Choroid plexus epithelial cell (primary cell): ENCODE measurements at regions not wholly inside any gene's neighbourhood (a gene's known extent, or its start where the extent isn't known, plus 50 kb on each side); places are given as distances from the start of the nearest gene placed in this dataset.

Experiments used
- DNase-seq: peaks from one replicate; pipeline ENCODE4 v3.0.0-alpha.2; 2010; ENCODE audit warnings: low read depth
- H3K4me3 ChIP-seq: 2 replicates; pipeline ENCODE4 v1.5.1; 2011; ENCODE audit warnings: low read depth, mild to moderate bottlenecking, control low read depth, low read length, moderate library complexity
- CTCF ChIP-seq: conservative IDR thresholded peaks from 2 replicates; pipeline ENCODE4 v1.5.1; 2011; ENCODE audit warnings: low read depth, mild to moderate bottlenecking, control low read depth, inconsistent platforms, low read length, moderate library complexity

DNA sequence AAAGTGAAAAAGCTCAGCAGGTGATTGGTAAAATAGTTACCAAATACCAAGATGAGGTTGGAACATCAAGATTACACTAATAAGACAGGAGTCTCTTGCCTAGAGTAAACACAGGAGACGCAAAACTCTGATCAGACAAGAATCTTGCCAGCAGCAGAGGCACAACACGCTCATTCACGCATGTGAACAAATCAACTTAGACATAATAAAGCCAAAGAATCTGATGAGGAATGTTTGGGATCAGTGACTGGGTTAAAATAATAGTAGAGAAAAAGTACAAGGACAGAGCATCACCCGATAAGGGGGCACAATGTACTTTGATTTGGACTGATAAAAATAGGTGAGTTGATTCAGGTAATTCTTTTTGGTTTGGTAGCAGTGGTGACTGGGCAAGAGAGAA is 159.5 kb upstream of the GRIP1 start:
- no peak for DNase-seq
- no peak overlapping the region for H3K4me3 ChIP-seq
- TF ChIP-seq CTCF: no peak

GRCh38 chr12:66848967-66849366 is 170.1 kb upstream of the GRIP1 start:
- DNase-seq: peak; percentile 8
- no peak overlapping the region for H3K4me3 ChIP-seq
- no peak for TF ChIP-seq CTCF

- no peak for DNase-seq
- H3K4me3 ChIP-seq: no peak overlapping the region
Observed at GRCh38 chr12:66851134-66851533, 172.3 kb upstream of the GRIP1 start.

DNA sequence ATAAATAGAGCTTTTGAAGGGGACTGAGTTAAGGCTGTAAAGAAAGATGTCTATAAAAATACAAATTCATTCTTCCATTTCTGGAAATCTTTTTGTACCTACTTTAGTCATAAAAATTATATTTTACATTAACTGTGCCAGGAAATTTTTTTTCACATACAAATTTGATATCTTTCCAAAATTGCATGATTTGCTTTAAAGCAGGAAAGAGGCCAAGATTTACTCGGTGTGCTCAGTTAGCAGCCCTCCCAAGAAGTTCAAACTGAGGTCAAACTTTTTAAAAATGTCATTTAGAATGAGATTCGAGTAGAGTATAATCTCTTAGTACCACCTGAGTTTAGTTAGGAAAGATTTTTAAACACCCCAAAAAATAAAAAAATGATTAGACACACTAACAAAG is 173.2 kb upstream of the GRIP1 start:
- no peak overlapping the region for H3K4me3 ChIP-seq
- DNase-seq: peak; percentile 7
- no peak for TF ChIP-seq CTCF

More at GRCh38 chr12:66851134-66851533, 172.3 kb upstream of the GRIP1 start:
- TF ChIP-seq CTCF: no peak

DNA sequence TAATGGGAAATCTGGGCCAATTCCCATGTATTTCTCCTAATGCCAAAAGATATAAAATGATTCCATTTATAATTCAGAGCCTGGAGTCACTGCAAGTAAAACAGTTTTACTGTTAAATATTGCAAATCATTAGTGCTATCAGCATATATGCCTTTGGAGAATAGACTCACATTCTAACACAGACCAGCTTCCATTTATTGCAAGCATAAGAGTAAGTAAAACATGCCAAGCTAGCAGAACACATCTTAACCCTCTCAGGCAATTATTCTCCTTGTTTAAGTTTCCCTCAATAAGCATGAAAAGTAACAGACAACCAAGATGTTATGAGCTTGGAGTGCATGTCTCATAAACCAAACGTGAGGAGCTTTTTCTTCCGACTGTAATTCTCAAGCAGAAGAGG is 173.9 kb upstream of the GRIP1 start:
- DNase-seq: no peak
- TF ChIP-seq CTCF: no peak
- H3K4me3 ChIP-seq: no peak overlapping the region

GRCh38 chr12:66859751-66860440 is 181.0 kb upstream of the GRIP1 start:
- no peak overlapping the region for H3K4me3 ChIP-seq
- TF ChIP-seq CTCF: no peak
- DNase-seq: peak; percentile 2
